H9 (cell line): ENCODE measurements at regions not wholly inside any gene's neighbourhood (a gene's known extent, or its start where the extent isn't known, plus 50 kb on each side); places are given as distances from the start of the nearest gene placed in this dataset.

Source experiments
- DNase-seq: peaks from one replicate; pipeline ENCODE4 v3.0.0-alpha.2; 2017
- H2AFZ ChIP-seq: one replicate; pipeline ENCODE4 v1.6.1; 2013; ENCODE audit warnings: mild to moderate bottlenecking, low read length, control low read depth, moderate library complexity
- H2AK5ac ChIP-seq: 2 replicates; pipeline ENCODE4 v1.6.1; 2013; ENCODE audit warnings: low read length, control low read depth, mixed read lengths; ENCODE audit not compliant: insufficient read length
- H2BK120ac ChIP-seq: one replicate; pipeline ENCODE4 v1.6.1; 2013; ENCODE audit warnings: low read depth, mild to moderate bottlenecking, low read length, control low read depth, inconsistent platforms; ENCODE audit not compliant: poor library complexity, severe bottlenecking
- H2BK12ac ChIP-seq: 2 replicates; pipeline ENCODE4 v1.6.1; 2013; ENCODE audit warnings: low read length, control low read depth, mixed read lengths, low read depth; ENCODE audit not compliant: insufficient read length
- H2BK15ac ChIP-seq: 2 replicates; pipeline ENCODE4 v1.6.1; 2013; ENCODE audit warnings: low read depth, low read length, control low read depth
- H2BK20ac ChIP-seq: one replicate; pipeline ENCODE4 v1.6.1; 2013; ENCODE audit warnings: low read depth, mild to moderate bottlenecking, low read length, control low read depth, inconsistent platforms; ENCODE audit not compliant: poor library complexity, severe bottlenecking
- H2BK5ac ChIP-seq: 2 replicates; pipeline ENCODE4 v1.6.1; 2013; ENCODE audit warnings: low read length, control low read depth, mixed read lengths; ENCODE audit not compliant: insufficient read length
- H3K14ac ChIP-seq: 2 replicates; pipeline ENCODE4 v1.6.1; 2013; ENCODE audit warnings: low read length, control low read depth; ENCODE audit not compliant: insufficient read depth
- H3K18ac ChIP-seq: 2 replicates; pipeline ENCODE4 v1.6.1; 2013; ENCODE audit warnings: low read depth, mild to moderate bottlenecking, mixed read lengths, low read length, control low read depth; ENCODE audit not compliant: insufficient read length
- H3K23ac ChIP-seq: 2 replicates; pipeline ENCODE4 v1.6.1; 2013; ENCODE audit warnings: low read length, control low read depth, mixed read lengths, low read depth; ENCODE audit not compliant: insufficient read length
- H3K23me2 ChIP-seq: 2 replicates; pipeline ENCODE4 v1.6.1; 2013; ENCODE audit warnings: low read depth, mild to moderate bottlenecking, mixed read lengths, low read length, control low read depth; ENCODE audit not compliant: insufficient read length, poor library complexity, severe bottlenecking
- H3K27ac ChIP-seq: 2 replicates; pipeline ENCODE4 v1.5.1; 2013; ENCODE audit warnings: low read length, control low read depth, mixed read lengths, low read depth; ENCODE audit not compliant: insufficient read length
- H3K27me3 ChIP-seq: 2 replicates; pipeline ENCODE4 v1.6.1; 2013; ENCODE audit warnings: low read length, control low read depth, inconsistent platforms; ENCODE audit not compliant: insufficient read depth
- H3K4ac ChIP-seq: 2 replicates; pipeline ENCODE4 v1.6.1; 2013; ENCODE audit warnings: low read depth, mild to moderate bottlenecking, control low read depth, inconsistent platforms, low read length, moderate library complexity
- H3K4me1 ChIP-seq: 2 replicates; pipeline ENCODE4 v1.6.1; 2013; ENCODE audit warnings: low read length, control low read depth, inconsistent platforms; ENCODE audit not compliant: insufficient read depth
- H3K4me2 ChIP-seq: 2 replicates; pipeline ENCODE4 v1.6.1; 2013; ENCODE audit warnings: low read length, control low read depth, mixed read lengths; ENCODE audit not compliant: insufficient read length, insufficient read depth
- H3K56ac ChIP-seq: 2 replicates; pipeline ENCODE4 v1.6.1; 2013; ENCODE audit warnings: low read depth, mild to moderate bottlenecking, mixed read lengths, low read length, control low read depth; ENCODE audit not compliant: insufficient read length
- H3K79me1 ChIP-seq: 2 replicates; pipeline ENCODE4 v1.6.1; 2013; ENCODE audit warnings: low read depth, mild to moderate bottlenecking, moderate library complexity, low read length, control low read depth, inconsistent platforms; ENCODE audit not compliant: insufficient read depth, poor library complexity, severe bottlenecking
- H3K79me2 ChIP-seq: 2 replicates; pipeline ENCODE4 v1.6.1; 2013; ENCODE audit warnings: low read length, control low read depth, inconsistent platforms; ENCODE audit not compliant: insufficient read depth
- H3K9ac ChIP-seq: 2 replicates; pipeline ENCODE4 v1.6.1; 2013; ENCODE audit warnings: low read length, control low read depth, mixed read lengths; ENCODE audit not compliant: insufficient read length; ENCODE audit errors: extremely low read depth
- H3K9me3 ChIP-seq: one replicate; pipeline ENCODE4 v1.6.1; 2013; ENCODE audit warnings: low read depth, low read length, inconsistent platforms; ENCODE audit not compliant: control insufficient read depth
- H3T11ph ChIP-seq: one replicate; pipeline ENCODE4 v1.6.1; 2013; ENCODE audit warnings: mild to moderate bottlenecking, low read length, control low read depth, inconsistent platforms
- H4K20me1 ChIP-seq: one replicate; pipeline ENCODE4 v1.6.1; 2013; ENCODE audit not compliant: control insufficient read depth, insufficient read length, insufficient read depth
- H4K5ac ChIP-seq: 2 replicates; pipeline ENCODE4 v1.6.1; 2013; ENCODE audit warnings: low read depth, mild to moderate bottlenecking, mixed read lengths, low read length, control low read depth; ENCODE audit not compliant: insufficient read length
- H4K8ac ChIP-seq: replicated peaks from 2 replicates; pipeline ENCODE4 v1.6.1; 2013; ENCODE audit warnings: low read length, control low read depth, mixed read lengths, low read depth; ENCODE audit not compliant: insufficient read length
- H4K91ac ChIP-seq: 2 replicates; pipeline ENCODE4 v1.6.1; 2013; ENCODE audit warnings: low read depth, mild to moderate bottlenecking, moderate library complexity, mixed read lengths, low read length, control low read depth; ENCODE audit not compliant: insufficient read length
- H3K27ac Mint-ChIP-seq, 3 experiments: 2 replicates in 2 of 3; 3 replicates in 1 of 3; pipeline ENCODE4 v1.8.0; 2020 to 2021; ENCODE audit warnings: mixed read lengths in 3 of 3, mild to moderate bottlenecking in 1 of 3, moderate library complexity in 1 of 3
- H3K27me3 Mint-ChIP-seq: 2 replicates; pipeline ENCODE4 v1.8.0; 2021; ENCODE audit warnings: low read depth, mild to moderate bottlenecking, moderate library complexity, mixed read lengths
- H3K36me3 Mint-ChIP-seq, 3 experiments: 2 replicates in 2 of 3; 3 replicates in 1 of 3; pipeline ENCODE4 v1.8.0; 2020 to 2021; ENCODE audit warnings: low read depth in 3 of 3, mixed read lengths in 3 of 3; ENCODE audit not compliant: insufficient read depth in 1 of 3
- H3K4me1 Mint-ChIP-seq, 2 experiments: 2 replicates each; pipeline ENCODE4 v1.8.0; 2020; ENCODE audit warnings: mixed read lengths in 2 of 2
- H3K4me3 Mint-ChIP-seq, 2 experiments: 2 replicates in 1 of 2; 3 replicates in 1 of 2; pipeline ENCODE4 v1.8.0; 2020 to 2021; ENCODE audit warnings: mild to moderate bottlenecking in 2 of 2, mixed read lengths in 2 of 2, moderate library complexity in 1 of 2
- H3K9me3 Mint-ChIP-seq, 2 experiments: 2 replicates in 1 of 2; 3 replicates in 1 of 2; pipeline ENCODE4 v1.8.0; 2020; ENCODE audit warnings: mild to moderate bottlenecking in 2 of 2, mixed read lengths in 2 of 2, moderate library complexity in 1 of 2
- CTCF ChIP-seq: fragments of 200-600 bp; sonication (generic); conservative IDR thresholded peaks from 3 replicates; pipeline ENCODE4 v1.8.0; 2021; ENCODE audit warnings: antibody characterized with exemption, mild to moderate bottlenecking
- WGBS: extraction: QIAGEN DNeasy Blood & Tissue Kit; methylation state at CpG from one replicate; pipeline ENCODE4 v1.1.7; 2013; ENCODE audit warnings: missing lambda C conversion rate, low lambda C conversion rate, mixed read lengths; ENCODE audit not compliant: insufficient read length; ENCODE audit errors: extremely low coverage; 5-methylcytosine and 5-hydroxymethylcytosine counted together

- Histone ChIP-seq H2BK120ac (no peak overlapping the region), H4K8ac (no peak overlapping the region), H3K4me1 (no peaks in the 10 kb centered on the region), H3K79me1 (no peaks in the 10 kb centered on the region), H3K23ac (no peak overlapping the region), H2BK5ac (no peak overlapping the region), H3K27ac (no peak overlapping the region), H2AFZ (no peak overlapping the region), H3K56ac (no peak overlapping the region), H4K91ac (no peak overlapping the region), H4K20me1 (no peaks in the 10 kb centered on the region), H2AK5ac (no peak overlapping the region), H3K4ac (no peak overlapping the region), H3K9ac (no peak overlapping the region), H2BK20ac (no peak overlapping the region), H4K5ac (no peak overlapping the region), H3T11ph (no peak overlapping the region), H3K9me3 (no peaks in the 10 kb centered on the region), H3K23me2 (no peaks in the 10 kb centered on the region), H3K4me2 (no peak overlapping the region), H3K18ac (no peak overlapping the region), H3K27me3 (no peaks in the 10 kb centered on the region), H3K79me2 (no peaks in the 10 kb centered on the region), H2BK15ac (no peak overlapping the region), H2BK12ac (no peak overlapping the region), H3K14ac (no peak overlapping the region)
- Mint-ChIP-seq H3K9me3 (no peaks in the 10 kb centered on the region; a peak in 1 of 5 replicates), H3K27ac (no peak overlapping the region), H3K36me3 (no peaks in the 10 kb centered on the region), H3K4me1 (no peaks in the 10 kb centered on the region), H3K27me3 (no peaks in the 10 kb centered on the region), H3K4me3 (no peak overlapping the region)
- TF ChIP-seq CTCF: no peak
- no CpG with 5 or more reads among the region's 2 CpGs for WGBS
- DNase-seq: no peak
These were observed 1046.2 kb downstream of the KCNT2 start for GRCh38 chr1:195562074-195562473.
